HUDEP-2 (cell line): ENCODE measurements at regions not wholly inside any gene's neighbourhood (a gene's known extent, or its start where the extent isn't known, plus 50 kb on each side); places are given as distances from the start of the nearest gene placed in this dataset.
"Not testable (repeated sequence)": the region's sequence is repeated elsewhere in the genome, so short reads cannot be mapped to it uniquely, and the experiment has no call there.

Source experiments
- DNase-seq, 76 experiments: peaks; one replicate each; lab custom pipeline; 2025; ENCODE audit not compliant: unreplicated experiment in 76 of 76; lab: John Stamatoyannopoulos, UW

DNA sequence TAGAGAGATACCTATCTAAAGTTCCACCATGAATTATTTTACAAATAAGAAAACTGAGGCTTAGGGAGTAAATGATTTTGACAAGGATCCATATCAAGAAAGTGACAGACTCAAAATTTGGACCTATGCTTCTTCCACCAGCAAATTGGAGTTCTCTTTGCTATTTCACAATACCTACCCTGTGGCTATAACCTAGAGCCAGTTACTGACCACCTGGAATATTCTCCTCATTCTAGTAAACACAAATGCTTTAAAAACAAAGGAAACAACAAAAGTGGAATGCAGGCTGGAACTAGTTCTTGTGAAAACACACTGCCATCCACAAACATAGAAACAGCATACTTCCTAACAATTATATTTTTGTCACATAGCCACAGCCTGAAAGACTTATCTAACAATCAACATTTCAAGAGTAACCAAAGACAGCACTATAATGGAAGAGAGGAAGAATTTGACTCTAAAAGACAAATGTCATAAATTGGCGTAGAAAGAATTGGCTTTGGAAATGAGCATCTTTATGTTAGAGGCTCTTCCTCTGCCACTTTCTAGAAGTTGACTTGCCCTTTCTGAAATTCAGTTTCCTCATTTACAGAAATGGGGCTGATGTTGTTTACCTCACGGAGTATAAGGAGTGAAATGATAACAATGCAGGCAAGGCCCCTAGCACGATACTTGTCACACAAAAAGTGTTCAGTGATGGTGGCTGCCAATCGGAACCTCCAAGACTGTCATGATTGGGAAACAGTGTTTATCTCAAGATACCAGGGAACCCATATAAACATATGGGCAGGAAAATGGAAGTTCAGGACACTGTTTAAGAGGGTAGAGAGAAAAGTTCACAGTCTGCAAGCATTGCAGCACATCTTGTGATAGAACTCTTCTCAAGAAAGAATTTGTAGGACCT is 138.6 kb upstream of the LGR5 start:
- DNase-seq = no peak

DNA sequence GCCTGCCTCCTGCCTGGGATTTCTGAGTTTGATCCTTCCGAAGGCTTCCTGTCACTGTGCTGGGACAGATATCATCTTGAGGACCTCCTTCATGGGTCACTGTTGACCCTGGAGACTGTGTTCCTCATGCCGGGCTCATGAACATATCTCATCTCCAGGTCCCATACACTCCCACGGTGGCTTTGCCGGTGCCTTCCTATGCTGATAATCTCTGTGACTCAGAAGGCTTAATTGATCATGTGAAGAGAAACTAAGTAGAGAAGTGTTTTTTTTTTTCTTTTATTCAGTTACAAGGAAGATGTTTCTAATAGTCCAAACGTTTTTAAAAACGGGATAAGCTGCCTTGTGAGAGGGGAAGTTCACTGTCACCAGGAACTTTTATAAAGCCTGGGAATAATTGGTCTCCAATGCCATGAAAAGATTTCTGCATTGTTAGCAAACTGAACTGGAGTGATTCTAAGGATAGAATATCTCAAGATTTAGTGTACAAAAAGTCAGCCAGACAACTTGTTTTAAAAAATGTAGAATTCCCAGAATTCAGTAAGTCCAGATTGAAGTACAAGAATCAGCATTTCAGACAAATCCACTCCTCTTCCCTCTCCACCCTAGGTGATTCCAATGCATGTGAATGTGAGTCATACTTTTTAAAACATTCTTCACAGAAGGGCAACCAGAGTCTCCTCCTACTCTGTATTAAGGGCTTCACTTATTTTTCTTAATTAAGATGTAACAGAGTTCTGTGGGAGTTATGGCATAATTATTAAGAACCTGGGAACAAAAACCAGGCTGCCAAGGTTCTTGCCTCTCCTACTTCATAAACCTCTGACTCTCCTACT is 139.8 kb upstream of the LGR5 start:
- DNase-seq = peak in 63 of 76 experiments; percentile 8 to 74 (median 36)

DNA sequence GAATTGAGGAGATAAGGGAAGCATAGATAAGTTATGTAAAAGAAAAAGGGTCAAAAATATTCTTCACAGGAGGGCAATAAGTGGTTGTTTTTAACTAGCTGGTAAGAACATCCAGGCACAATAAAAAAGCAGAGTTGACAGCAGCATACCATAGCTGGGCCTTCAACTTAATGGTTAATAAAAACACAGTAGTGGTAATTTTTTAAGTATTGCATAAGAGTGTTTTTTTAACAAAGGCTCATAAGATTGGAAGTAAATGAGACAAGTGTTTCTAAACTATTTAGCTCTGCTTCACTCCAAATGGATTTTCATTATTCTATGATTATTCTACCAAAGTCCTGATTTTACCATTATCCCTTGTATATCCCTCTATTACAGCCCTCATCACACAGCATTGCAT is 140.1 kb upstream of the TSPAN8 start:
- DNase-seq = no peak

DNA sequence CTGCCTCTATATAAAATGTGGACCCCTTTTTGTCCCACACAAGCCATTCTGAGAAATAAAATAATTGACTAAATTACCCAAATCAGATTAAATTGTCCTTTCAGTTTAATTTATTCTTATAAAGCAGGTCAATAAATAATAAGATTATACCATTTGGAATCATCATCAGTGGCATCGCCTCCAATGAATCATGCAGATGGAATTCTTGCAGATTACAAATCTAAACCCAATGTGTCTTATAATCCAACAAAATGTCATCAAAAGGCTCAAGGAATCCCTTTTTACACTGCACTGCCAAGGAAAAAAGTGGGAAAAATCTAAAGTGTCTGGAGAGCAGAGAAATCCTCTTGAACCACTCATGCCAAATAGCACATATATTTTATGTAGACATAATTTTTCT is 138.2 kb upstream of the TSPAN8 start:
- no peak for DNase-seq

DNA sequence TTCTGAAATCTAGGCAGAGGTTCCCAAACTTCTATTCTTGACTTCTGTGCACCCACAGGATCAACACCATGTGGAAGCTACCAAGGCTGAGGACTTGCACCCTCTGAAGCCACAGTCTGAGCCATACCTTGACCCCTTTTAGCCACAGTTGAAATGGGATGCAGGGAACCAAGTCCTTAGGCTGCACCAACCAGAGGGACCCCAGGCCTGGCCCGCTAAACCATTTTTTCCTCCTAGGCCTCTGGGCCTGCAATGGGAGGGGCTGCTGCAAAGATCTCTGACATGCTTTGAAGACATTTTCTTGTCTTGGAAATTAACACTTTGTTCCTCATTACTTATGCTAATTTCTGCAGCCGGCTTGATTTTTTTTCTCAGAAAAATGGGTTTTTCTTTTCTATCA is 133.9 kb upstream of the TSPAN8 start:
- no peak for DNase-seq

DNA sequence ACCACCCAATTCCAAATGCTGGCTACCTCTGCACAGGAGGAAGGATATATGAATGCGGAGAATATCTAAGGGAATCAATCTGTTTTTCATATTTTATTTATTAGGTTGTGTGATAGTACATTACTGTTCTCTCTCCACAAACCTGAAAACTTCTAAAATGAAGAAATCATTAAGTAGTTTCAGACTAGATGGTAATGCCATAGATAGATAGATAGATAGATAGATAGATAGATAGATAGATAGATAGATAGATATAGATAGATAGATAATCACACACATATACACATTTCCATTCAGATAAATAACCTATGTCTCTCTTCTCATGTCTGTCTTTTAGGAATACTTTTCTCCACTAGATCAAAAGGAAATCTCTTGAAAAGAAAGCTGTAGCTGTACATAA is 126.1 kb upstream of the TSPAN8 start:
- no peak for DNase-seq

DNA sequence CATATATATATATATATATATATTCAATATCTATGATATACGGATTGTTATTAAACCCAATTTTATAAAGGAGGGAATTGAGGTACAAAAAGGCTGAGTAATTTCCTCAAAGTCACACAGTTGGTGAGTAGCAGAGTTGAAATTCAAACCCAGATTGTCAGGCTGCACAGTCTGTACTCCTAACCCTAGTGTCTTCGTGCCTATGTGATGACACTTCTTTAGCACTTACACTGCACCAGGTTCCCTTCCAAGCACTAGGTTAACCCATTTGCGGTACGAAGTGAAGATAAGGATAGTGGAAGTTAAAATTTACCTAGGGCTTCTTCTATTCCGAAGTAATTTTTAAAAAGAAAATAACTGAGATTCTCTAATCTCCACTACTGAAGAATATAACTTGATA is 125.1 kb upstream of the TSPAN8 start:
- no peak for DNase-seq

DNA sequence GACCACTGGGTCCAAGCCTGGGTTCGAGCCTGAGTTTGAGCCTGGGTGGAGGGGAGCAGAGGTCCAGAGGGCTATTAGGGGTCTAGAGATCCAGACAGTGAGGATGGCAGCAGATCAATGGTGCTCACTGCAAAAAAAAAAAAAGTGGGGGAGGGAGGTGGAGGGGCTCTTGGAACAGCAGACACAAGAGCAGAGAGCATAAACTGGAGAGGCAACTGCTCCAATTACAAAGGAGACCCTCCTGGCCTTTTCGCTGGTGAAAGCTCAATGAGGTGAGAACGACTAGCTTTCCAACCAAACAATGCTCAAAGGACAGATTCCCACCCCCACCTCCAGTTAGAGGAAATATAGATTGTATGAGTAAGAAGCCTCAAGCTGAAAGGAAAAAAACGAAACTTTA is 124.2 kb upstream of the TSPAN8 start:
- no peak for DNase-seq

DNA sequence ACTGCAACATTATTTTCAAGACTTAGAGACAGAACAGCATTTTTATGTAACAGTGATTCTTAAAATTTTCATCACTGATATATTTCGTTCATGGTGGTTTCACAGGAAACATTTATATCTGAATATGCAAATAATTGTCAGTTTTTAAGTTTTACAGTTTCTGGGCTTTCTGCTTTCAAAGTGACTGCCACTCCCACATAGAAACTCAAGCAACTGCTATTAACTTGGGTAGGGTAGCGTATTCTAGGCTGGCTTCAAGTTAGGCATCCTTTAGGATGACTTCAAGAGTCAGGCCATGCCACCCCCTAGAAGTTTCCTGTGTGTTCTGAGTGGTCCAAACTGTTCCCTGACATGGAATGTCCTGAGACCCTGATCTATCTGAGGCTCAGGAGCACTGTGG is 123.6 kb upstream of the TSPAN8 start:
- no peak for DNase-seq

DNA sequence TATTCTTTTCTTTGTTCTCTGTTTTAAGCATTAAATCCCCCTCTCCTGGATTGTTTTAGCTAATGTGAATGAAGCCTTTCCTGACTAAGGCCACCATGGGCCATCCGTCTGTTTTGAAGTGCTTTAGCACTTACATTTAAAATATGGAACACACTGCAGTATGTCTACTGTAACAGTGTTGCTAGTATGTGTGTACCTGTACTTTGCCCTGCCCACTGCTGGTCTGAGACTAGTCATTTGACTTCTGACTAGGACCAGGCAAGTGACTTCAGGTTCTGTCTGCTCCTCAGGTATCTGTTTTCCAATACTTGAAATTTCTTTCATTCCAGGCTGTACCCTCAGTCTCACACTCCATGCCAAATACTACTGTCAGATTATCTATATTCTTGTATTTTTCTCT is 120.1 kb upstream of the TSPAN8 start:
- DNase-seq = no peak

DNA sequence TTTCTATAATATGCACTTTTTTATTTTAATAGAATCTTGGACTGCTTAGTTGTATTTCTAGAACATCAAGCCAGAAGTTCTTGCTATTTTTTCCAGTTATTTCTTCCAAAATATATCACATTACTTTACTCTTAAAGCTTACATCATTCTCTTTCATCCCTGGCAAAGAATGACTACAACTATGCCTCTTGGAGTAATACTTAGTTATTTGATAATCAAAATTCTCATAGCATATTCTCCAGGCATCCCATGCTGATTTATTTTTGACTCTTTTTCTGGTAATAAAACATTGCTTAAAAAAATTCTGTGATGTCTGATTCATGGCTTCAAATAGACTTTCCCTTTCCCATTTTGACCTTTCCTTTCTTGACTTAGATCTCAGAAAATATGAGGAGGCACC is 118.7 kb upstream of the TSPAN8 start:
- no peak for DNase-seq

DNA sequence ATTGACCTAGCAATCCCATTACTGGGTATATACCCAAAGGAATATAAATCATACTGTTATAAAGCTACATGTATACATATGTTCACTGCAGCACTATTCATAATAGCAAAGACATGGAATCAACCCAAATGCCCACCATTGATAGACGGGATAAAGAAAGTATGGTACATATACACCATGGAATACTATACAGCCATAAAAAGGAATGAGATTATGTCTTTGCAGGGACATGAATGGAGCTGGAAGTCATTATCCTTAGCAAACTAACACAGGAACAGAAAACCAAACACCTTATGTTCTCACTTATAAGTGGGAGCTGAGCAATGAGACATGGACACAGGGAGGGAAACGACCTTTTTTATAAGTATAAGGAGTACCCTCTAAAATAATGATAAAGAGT is 113.0 kb upstream of the TSPAN8 start:
- DNase-seq = not testable (repeated sequence)

DNA sequence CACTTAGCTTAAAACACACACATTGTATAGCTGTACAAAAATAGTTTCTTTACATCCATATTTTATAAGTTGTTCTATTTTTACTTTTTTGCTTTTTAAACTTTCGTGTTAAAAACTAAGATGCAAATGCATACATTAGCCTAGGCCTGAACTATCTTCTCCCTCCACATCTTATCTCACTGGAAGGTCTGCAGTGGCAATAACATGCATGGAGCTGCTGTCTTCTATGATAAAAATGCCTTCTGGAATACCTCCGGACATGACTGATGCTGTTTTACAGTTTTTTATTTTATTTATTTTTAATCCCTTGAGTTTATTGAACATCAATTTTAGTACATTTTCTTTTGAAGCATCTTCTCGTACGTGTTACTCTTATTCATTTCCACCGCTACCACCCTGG is 112.3 kb upstream of the TSPAN8 start:
- peak in 35 of 76 experiments; percentile 1 to 71 (median 27) for DNase-seq

DNA sequence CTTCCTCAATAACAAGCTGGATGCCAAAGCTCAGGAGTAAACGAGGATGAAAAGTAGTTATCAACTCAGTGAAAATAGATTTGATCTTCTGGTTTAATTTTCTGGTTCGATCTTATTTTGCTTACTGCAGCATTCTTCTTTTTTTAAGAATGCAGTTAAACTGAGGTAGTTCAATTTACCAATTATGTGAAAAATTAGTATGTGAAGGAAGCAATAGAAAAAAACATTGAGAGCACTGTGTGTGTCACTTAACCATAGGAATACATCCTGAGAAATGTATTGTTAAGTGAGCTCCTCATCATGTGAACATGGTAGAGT is 111.4 kb upstream of the TSPAN8 start:
- no peak for DNase-seq

DNA sequence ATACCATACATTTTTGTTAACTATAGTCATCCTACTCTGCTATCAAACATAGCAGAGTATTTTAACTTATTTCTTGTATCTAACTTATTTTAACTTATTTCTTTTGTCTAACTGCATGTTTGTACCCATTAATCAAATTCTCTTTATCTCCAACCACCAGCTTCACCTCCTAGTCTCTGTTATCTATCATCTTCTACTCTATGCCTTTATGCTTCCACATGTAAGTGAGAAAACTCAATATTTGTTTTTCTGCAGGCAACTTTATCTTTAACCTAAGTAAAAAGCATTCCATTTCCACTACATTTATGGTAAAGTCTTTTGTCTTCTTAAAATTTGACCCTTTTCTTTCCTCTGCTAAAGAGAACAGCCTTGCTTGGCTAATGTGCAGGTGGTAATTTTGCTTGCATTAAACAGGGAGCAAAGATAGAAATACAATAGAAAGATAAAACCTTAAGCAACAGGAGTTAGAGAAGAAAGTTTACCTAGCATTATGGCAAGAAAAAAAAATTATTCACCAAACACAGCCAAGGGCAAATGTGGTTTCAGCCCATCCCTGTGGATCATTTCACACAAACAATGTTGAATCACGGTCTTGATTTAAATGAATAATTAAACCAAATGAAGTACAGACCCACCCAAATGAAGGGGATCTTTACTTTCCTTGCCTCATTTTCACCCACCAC is 110.9 kb upstream of the TSPAN8 start:
- peak in 17 of 76 experiments; percentile 5 to 57 (median 19) for DNase-seq

DNA sequence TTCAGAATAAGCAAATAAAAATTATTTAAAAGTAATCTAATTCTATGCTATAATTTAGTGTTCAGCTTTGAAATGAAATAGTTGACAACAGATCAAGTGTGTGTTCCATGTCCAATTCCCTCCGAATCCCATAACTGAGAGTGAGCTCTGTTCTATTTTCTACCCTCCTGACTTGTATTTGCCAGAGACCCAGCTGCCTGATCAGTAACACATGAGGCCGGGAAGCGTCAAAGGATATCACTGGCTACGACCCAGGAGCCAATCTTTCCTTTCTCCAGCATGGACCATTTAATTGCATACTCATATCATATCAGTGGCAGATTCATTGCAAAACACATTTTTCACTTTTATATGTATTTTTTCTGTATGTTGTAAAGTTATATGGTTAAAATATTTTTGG is 108.8 kb upstream of the TSPAN8 start:
- no peak for DNase-seq

DNA sequence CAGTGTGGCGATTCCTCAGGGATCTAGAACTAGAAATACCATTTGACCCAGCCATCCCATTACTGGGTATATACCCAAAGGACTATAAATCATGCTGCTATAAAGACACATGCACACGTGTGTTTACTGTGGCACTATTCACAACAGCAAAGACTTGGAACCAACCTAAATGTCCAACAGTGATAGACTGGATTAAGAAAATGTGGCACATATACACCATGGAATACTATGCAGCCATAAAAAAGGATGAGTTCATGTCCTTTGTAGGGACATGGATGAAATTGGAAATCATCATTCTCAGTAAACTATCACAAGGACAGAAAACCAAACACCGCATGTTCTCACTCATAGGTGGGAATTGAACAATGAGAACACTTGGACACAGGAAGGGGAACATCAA is 107.9 kb upstream of the TSPAN8 start:
- DNase-seq = not testable (repeated sequence)

DNA sequence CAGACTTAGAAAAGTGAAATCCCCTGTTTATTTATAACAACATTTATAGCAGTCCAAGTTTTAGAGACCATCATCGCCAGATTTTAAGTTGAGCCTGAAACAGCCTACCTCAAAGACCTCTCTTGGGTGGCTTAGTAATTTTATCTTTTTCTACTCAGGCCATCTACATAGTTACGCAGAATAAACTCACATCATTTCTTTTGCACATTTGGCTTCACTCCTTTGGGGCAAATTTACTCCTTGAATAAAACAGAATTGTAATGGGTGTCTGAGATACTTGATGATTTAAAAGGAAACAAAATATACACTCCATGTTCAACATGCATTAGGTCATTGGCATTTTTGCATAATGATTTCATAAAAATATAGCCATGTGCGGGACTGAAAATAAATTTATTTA is 104.7 kb upstream of the TSPAN8 start:
- DNase-seq = no peak

DNA sequence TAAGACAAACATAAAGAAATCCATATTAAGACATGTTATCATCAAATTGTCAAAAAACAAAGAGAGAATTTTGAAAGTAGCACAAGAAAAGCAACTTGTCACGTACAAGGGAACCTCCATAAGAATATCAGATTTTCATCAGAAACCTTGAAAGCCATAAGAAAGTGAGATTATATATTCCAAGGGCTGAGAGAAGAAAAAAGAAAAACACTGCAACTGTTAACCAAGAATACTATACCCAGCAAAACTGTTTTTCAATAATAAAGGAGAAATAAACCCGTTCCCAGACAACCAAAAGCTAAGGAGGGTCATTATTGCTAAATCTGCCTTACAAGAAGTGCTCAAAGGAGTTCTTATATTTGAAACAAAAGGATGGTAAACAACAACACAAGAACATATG is 94.7 kb upstream of the TSPAN8 start:
- no peak for DNase-seq

DNA sequence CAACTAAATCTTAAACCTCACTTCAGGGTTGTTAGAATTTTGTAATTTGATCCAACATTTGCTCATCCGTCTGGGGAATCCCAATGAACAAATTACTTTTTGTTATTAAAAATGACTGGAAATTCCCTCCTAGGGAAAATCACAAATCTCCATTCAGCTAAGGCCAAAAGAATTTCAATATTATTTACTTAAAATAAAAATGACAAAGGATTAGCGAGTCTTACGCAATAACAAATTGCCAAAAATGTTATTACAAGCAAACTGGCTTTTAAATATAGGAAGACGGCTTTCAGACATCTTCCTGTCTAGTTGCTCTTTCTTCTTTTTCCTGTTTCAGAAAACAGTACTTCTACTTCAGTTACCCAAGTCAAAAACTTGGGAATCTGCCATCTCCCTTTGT is 92.4 kb upstream of the TSPAN8 start:
- DNase-seq = no peak

DNA sequence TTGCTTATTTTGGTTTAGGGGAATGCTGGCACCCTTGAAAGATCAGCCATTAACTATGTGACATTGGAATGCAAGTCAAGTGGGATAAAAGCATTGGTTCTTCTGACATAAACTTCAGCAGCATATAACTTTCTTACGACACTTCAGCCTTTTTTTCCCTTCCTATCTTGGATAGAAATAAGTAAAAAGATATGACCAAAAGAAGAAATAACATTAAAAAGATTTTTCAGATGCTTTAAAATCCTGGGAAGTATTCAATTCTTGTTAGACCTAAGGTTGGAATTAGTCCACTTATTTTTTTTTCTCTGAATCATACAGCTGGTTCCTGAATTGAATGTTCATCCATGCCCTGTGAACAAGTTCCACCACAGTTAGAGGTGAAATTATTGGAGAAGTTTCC is 85.6 kb upstream of the TSPAN8 start:
- DNase-seq = no peak
